H9 (cell line): ENCODE measurements at regions not wholly inside any gene's neighbourhood (a gene's known extent, or its start where the extent isn't known, plus 50 kb on each side); places are given as distances from the start of the nearest gene placed in this dataset.

Experiments used
- DNase-seq: peaks from one replicate; pipeline ENCODE4 v3.0.0-alpha.2; 2017
- H2AFZ ChIP-seq: one replicate; pipeline ENCODE4 v1.6.1; 2013; ENCODE audit warnings: mild to moderate bottlenecking, low read length, control low read depth, moderate library complexity
- H2AK5ac ChIP-seq: 2 replicates; pipeline ENCODE4 v1.6.1; 2013; ENCODE audit warnings: low read length, control low read depth, mixed read lengths; ENCODE audit not compliant: insufficient read length
- H2BK120ac ChIP-seq: one replicate; pipeline ENCODE4 v1.6.1; 2013; ENCODE audit warnings: low read depth, mild to moderate bottlenecking, low read length, control low read depth, inconsistent platforms; ENCODE audit not compliant: poor library complexity, severe bottlenecking
- H2BK12ac ChIP-seq: 2 replicates; pipeline ENCODE4 v1.6.1; 2013; ENCODE audit warnings: low read length, control low read depth, mixed read lengths, low read depth; ENCODE audit not compliant: insufficient read length
- H2BK15ac ChIP-seq: 2 replicates; pipeline ENCODE4 v1.6.1; 2013; ENCODE audit warnings: low read depth, low read length, control low read depth
- H2BK20ac ChIP-seq: one replicate; pipeline ENCODE4 v1.6.1; 2013; ENCODE audit warnings: low read depth, mild to moderate bottlenecking, low read length, control low read depth, inconsistent platforms; ENCODE audit not compliant: poor library complexity, severe bottlenecking
- H2BK5ac ChIP-seq: 2 replicates; pipeline ENCODE4 v1.6.1; 2013; ENCODE audit warnings: low read length, control low read depth, mixed read lengths; ENCODE audit not compliant: insufficient read length
- H3K14ac ChIP-seq: 2 replicates; pipeline ENCODE4 v1.6.1; 2013; ENCODE audit warnings: low read length, control low read depth; ENCODE audit not compliant: insufficient read depth
- H3K18ac ChIP-seq: 2 replicates; pipeline ENCODE4 v1.6.1; 2013; ENCODE audit warnings: low read depth, mild to moderate bottlenecking, mixed read lengths, low read length, control low read depth; ENCODE audit not compliant: insufficient read length
- H3K23ac ChIP-seq: 2 replicates; pipeline ENCODE4 v1.6.1; 2013; ENCODE audit warnings: low read length, control low read depth, mixed read lengths, low read depth; ENCODE audit not compliant: insufficient read length
- H3K23me2 ChIP-seq: 2 replicates; pipeline ENCODE4 v1.6.1; 2013; ENCODE audit warnings: low read depth, mild to moderate bottlenecking, mixed read lengths, low read length, control low read depth; ENCODE audit not compliant: insufficient read length, poor library complexity, severe bottlenecking
- H3K27ac ChIP-seq: 2 replicates; pipeline ENCODE4 v1.5.1; 2013; ENCODE audit warnings: low read length, control low read depth, mixed read lengths, low read depth; ENCODE audit not compliant: insufficient read length
- H3K27me3 ChIP-seq: 2 replicates; pipeline ENCODE4 v1.6.1; 2013; ENCODE audit warnings: low read length, control low read depth, inconsistent platforms; ENCODE audit not compliant: insufficient read depth
- H3K4ac ChIP-seq: 2 replicates; pipeline ENCODE4 v1.6.1; 2013; ENCODE audit warnings: low read depth, mild to moderate bottlenecking, control low read depth, inconsistent platforms, low read length, moderate library complexity
- H3K4me1 ChIP-seq: 2 replicates; pipeline ENCODE4 v1.6.1; 2013; ENCODE audit warnings: low read length, control low read depth, inconsistent platforms; ENCODE audit not compliant: insufficient read depth
- H3K4me2 ChIP-seq: 2 replicates; pipeline ENCODE4 v1.6.1; 2013; ENCODE audit warnings: low read length, control low read depth, mixed read lengths; ENCODE audit not compliant: insufficient read length, insufficient read depth
- H3K56ac ChIP-seq: 2 replicates; pipeline ENCODE4 v1.6.1; 2013; ENCODE audit warnings: low read depth, mild to moderate bottlenecking, mixed read lengths, low read length, control low read depth; ENCODE audit not compliant: insufficient read length
- H3K79me1 ChIP-seq: 2 replicates; pipeline ENCODE4 v1.6.1; 2013; ENCODE audit warnings: low read depth, mild to moderate bottlenecking, moderate library complexity, low read length, control low read depth, inconsistent platforms; ENCODE audit not compliant: insufficient read depth, poor library complexity, severe bottlenecking
- H3K79me2 ChIP-seq: 2 replicates; pipeline ENCODE4 v1.6.1; 2013; ENCODE audit warnings: low read length, control low read depth, inconsistent platforms; ENCODE audit not compliant: insufficient read depth
- H3K9ac ChIP-seq: 2 replicates; pipeline ENCODE4 v1.6.1; 2013; ENCODE audit warnings: low read length, control low read depth, mixed read lengths; ENCODE audit not compliant: insufficient read length; ENCODE audit errors: extremely low read depth
- H3K9me3 ChIP-seq: one replicate; pipeline ENCODE4 v1.6.1; 2013; ENCODE audit warnings: low read depth, low read length, inconsistent platforms; ENCODE audit not compliant: control insufficient read depth
- H3T11ph ChIP-seq: one replicate; pipeline ENCODE4 v1.6.1; 2013; ENCODE audit warnings: mild to moderate bottlenecking, low read length, control low read depth, inconsistent platforms
- H4K20me1 ChIP-seq: one replicate; pipeline ENCODE4 v1.6.1; 2013; ENCODE audit not compliant: control insufficient read depth, insufficient read length, insufficient read depth
- H4K5ac ChIP-seq: 2 replicates; pipeline ENCODE4 v1.6.1; 2013; ENCODE audit warnings: low read depth, mild to moderate bottlenecking, mixed read lengths, low read length, control low read depth; ENCODE audit not compliant: insufficient read length
- H4K8ac ChIP-seq: replicated peaks from 2 replicates; pipeline ENCODE4 v1.6.1; 2013; ENCODE audit warnings: low read length, control low read depth, mixed read lengths, low read depth; ENCODE audit not compliant: insufficient read length
- H4K91ac ChIP-seq: 2 replicates; pipeline ENCODE4 v1.6.1; 2013; ENCODE audit warnings: low read depth, mild to moderate bottlenecking, moderate library complexity, mixed read lengths, low read length, control low read depth; ENCODE audit not compliant: insufficient read length
- H3K27ac Mint-ChIP-seq, 3 experiments: 2 replicates in 2 of 3; 3 replicates in 1 of 3; pipeline ENCODE4 v1.8.0; 2020 to 2021; ENCODE audit warnings: mixed read lengths in 3 of 3, mild to moderate bottlenecking in 1 of 3, moderate library complexity in 1 of 3
- H3K27me3 Mint-ChIP-seq: 2 replicates; pipeline ENCODE4 v1.8.0; 2021; ENCODE audit warnings: low read depth, mild to moderate bottlenecking, moderate library complexity, mixed read lengths
- H3K36me3 Mint-ChIP-seq, 3 experiments: 2 replicates in 2 of 3; 3 replicates in 1 of 3; pipeline ENCODE4 v1.8.0; 2020 to 2021; ENCODE audit warnings: low read depth in 3 of 3, mixed read lengths in 3 of 3; ENCODE audit not compliant: insufficient read depth in 1 of 3
- H3K4me1 Mint-ChIP-seq, 2 experiments: 2 replicates each; pipeline ENCODE4 v1.8.0; 2020; ENCODE audit warnings: mixed read lengths in 2 of 2
- H3K4me3 Mint-ChIP-seq, 2 experiments: 2 replicates in 1 of 2; 3 replicates in 1 of 2; pipeline ENCODE4 v1.8.0; 2020 to 2021; ENCODE audit warnings: mild to moderate bottlenecking in 2 of 2, mixed read lengths in 2 of 2, moderate library complexity in 1 of 2
- H3K9me3 Mint-ChIP-seq, 2 experiments: 2 replicates in 1 of 2; 3 replicates in 1 of 2; pipeline ENCODE4 v1.8.0; 2020; ENCODE audit warnings: mild to moderate bottlenecking in 2 of 2, mixed read lengths in 2 of 2, moderate library complexity in 1 of 2
- CTCF ChIP-seq: fragments of 200-600 bp; sonication (generic); conservative IDR thresholded peaks from 3 replicates; pipeline ENCODE4 v1.8.0; 2021; ENCODE audit warnings: antibody characterized with exemption, mild to moderate bottlenecking
- WGBS: extraction: QIAGEN DNeasy Blood & Tissue Kit; methylation state at CpG from one replicate; pipeline ENCODE4 v1.1.7; 2013; ENCODE audit warnings: missing lambda C conversion rate, low lambda C conversion rate, mixed read lengths; ENCODE audit not compliant: insufficient read length; ENCODE audit errors: extremely low coverage; 5-methylcytosine and 5-hydroxymethylcytosine counted together

GRCh38 chr22:49564666-49565515, 262.8 kb downstream of the BRD1 start:
- Mint-ChIP-seq H3K36me3 (no peaks in the 10 kb centered on the region), H3K4me3 (no peak overlapping the region), H3K4me1 (no peaks in the 10 kb centered on the region), H3K9me3 (no peaks in the 10 kb centered on the region; a peak in 1 of 5 replicates), H3K27me3 (peaks cover 2% of the 10 kb centered on the region), H3K27ac (no peak overlapping the region)
- Histone ChIP-seq H2BK120ac (no peak overlapping the region), H2AK5ac (no peak overlapping the region), H2AFZ (no peak overlapping the region), H3K23me2 (no peaks in the 10 kb centered on the region), H3K23ac (no peak overlapping the region), H3K18ac (no peak overlapping the region), H2BK12ac (no peak overlapping the region), H4K8ac (no peak overlapping the region), H4K5ac (no peak overlapping the region), H4K20me1 (no peaks in the 10 kb centered on the region), H3K9ac (no peak overlapping the region), H3K14ac (no peak overlapping the region), H3K27me3 (no peaks in the 10 kb centered on the region), H2BK20ac (no peak overlapping the region), H3K79me1 (no peaks in the 10 kb centered on the region), H3K9me3 (no peaks in the 10 kb centered on the region), H3K27ac (no peak overlapping the region), H3K4ac (no peak overlapping the region), H2BK15ac (no peak overlapping the region), H3K56ac (no peak overlapping the region), H3K4me2 (no peak overlapping the region), H4K91ac (no peak overlapping the region), H3T11ph (no peak overlapping the region), H3K4me1 (no peaks in the 10 kb centered on the region), H3K79me2 (no peaks in the 10 kb centered on the region), H2BK5ac (no peak overlapping the region)
- peak; percentile 15 for DNase-seq
- no peak for TF ChIP-seq CTCF
- WGBS, result no CpG with 5 or more reads among the region's 28 CpGs
